CD14-positive monocyte (primary cell): ENCODE measurements at regions not wholly inside any gene's neighbourhood (a gene's known extent, or its start where the extent isn't known, plus 50 kb on each side); places are given as distances from the start of the nearest gene placed in this dataset.

ENCODE experiments used
- DNase-seq, 3 donors: peaks; one replicate each; pipeline ENCODE4 v3.0.0-alpha.2; 2011 to 2022
- H2AFZ ChIP-seq: 2 replicates; pipeline ENCODE4 v1.6.0; 2012; ENCODE audit warnings: mild to moderate bottlenecking, low read depth, low read length, inconsistent platforms; ENCODE audit not compliant: insufficient read depth, poor library complexity, severe bottlenecking
- H3K27ac ChIP-seq, 2 donors: 1 replicate in 1 of 2; 2 replicates in 1 of 2; pipeline ENCODE4 v1.5.1; 2012 to 2013; ENCODE audit warnings: low read length in 2 of 2, control low read depth in 1 of 2, inconsistent platforms in 1 of 2, low read depth in 1 of 2, mild to moderate bottlenecking in 1 of 2
- H3K27me3 ChIP-seq, 2 donors: one replicate each; pipeline versions ENCODE4 v1.6.0 to v1.6.1; 2011 to 2013; ENCODE audit warnings: low read length in 2 of 2; ENCODE audit not compliant: control insufficient read depth in 2 of 2, insufficient read depth in 2 of 2
- H3K36me3 ChIP-seq, 2 donors: replicated peaks in 1 of 2; 1 replicate in 1 of 2; 2 replicates in 1 of 2; pipeline versions ENCODE4 v1.5.1 to v1.6.1; 2012 to 2013; ENCODE audit warnings: low read length in 2 of 2, control low read depth in 1 of 2, inconsistent platforms in 1 of 2, mild to moderate bottlenecking in 1 of 2; ENCODE audit not compliant: insufficient read depth in 2 of 2, control insufficient read depth in 1 of 2
- H3K4me1 ChIP-seq, 2 donors: 1 replicate in 1 of 2; 2 replicates in 1 of 2; pipeline versions ENCODE4 v1.5.1 to v1.6.1; 2012 to 2013; ENCODE audit warnings: low read length in 2 of 2, control low read depth in 1 of 2, inconsistent platforms in 1 of 2, mild to moderate bottlenecking in 1 of 2, moderate library complexity in 1 of 2; ENCODE audit not compliant: insufficient read depth in 2 of 2, control insufficient read depth in 1 of 2
- H3K4me2 ChIP-seq: replicated peaks from 2 replicates; pipeline ENCODE3; 2012; ENCODE audit warnings: low read length, moderate library complexity, mild to moderate bottlenecking; ENCODE audit not compliant: poor library complexity, severe bottlenecking; ENCODE audit errors: extremely low read depth
- H3K4me3 ChIP-seq, 3 experiments: fragments of 200-600 bp in 1 of 3; sonication (generic) in 1 of 3; replicated peaks in 1 of 3; 1 replicate in 2 of 3; 2 replicates in 1 of 3; pipeline ENCODE4 v1.5.1; 2011 to 2013; ENCODE audit warnings: low read length in 3 of 3, mild to moderate bottlenecking in 3 of 3, control low read depth in 2 of 3, low read depth in 2 of 3, inconsistent platforms in 1 of 3, moderate library complexity in 1 of 3
- H3K79me2 ChIP-seq: 2 replicates; pipeline ENCODE4 v1.6.0; 2012; ENCODE audit warnings: mild to moderate bottlenecking, control low read depth, inconsistent platforms, low read length, moderate library complexity; ENCODE audit not compliant: insufficient read depth
- H3K9ac ChIP-seq: 2 replicates; pipeline ENCODE4 v1.6.0; 2017; ENCODE audit warnings: low read length, mild to moderate bottlenecking; ENCODE audit not compliant: insufficient read depth, poor library complexity, severe bottlenecking
- H3K9me3 ChIP-seq, 2 donors: replicated peaks in 1 of 2; 1 replicate in 1 of 2; 2 replicates in 1 of 2; pipeline versions ENCODE4 v1.5.1 to v1.6.1; 2012 to 2013; ENCODE audit warnings: low read length in 2 of 2, control low read depth in 1 of 2; ENCODE audit not compliant: control insufficient read depth in 1 of 2, insufficient read depth in 1 of 2
- H4K20me1 ChIP-seq: 2 replicates; pipeline ENCODE4 v1.6.0; 2012; ENCODE audit warnings: mild to moderate bottlenecking, low read length, control low read depth, moderate library complexity; ENCODE audit not compliant: insufficient read depth
- H3K27ac Mint-ChIP-seq, 7 donors: one replicate each; pipeline ENCODE4 v1.8.0; 2020; ENCODE audit warnings: mild to moderate bottlenecking in 7 of 7, mixed read lengths in 7 of 7, moderate library complexity in 6 of 7, inconsistent platforms in 2 of 7
- H3K27me3 Mint-ChIP-seq, 3 donors: one replicate each; pipeline ENCODE4 v1.8.0; 2021 to 2022; ENCODE audit warnings: low read depth in 3 of 3, mild to moderate bottlenecking in 3 of 3, mixed read lengths in 3 of 3, moderate library complexity in 3 of 3, inconsistent platforms in 1 of 3
- H3K36me3 Mint-ChIP-seq, 2 donors: one replicate each; pipeline ENCODE4 v1.8.0; 2020; ENCODE audit warnings: mixed read lengths in 2 of 2, inconsistent platforms in 1 of 2, mild to moderate bottlenecking in 1 of 2
- H3K4me1 Mint-ChIP-seq: one replicate; pipeline ENCODE4 v1.8.0; 2020; ENCODE audit warnings: mild to moderate bottlenecking, mixed read lengths
- H3K4me3 Mint-ChIP-seq, 2 donors: one replicate each; pipeline ENCODE4 v1.8.0; 2020; ENCODE audit warnings: mild to moderate bottlenecking in 2 of 2, mixed read lengths in 2 of 2, moderate library complexity in 1 of 2
- H3K9me3 Mint-ChIP-seq, 7 donors: one replicate each; pipeline ENCODE4 v1.8.0; 2020 to 2022; ENCODE audit warnings: mixed read lengths in 7 of 7, mild to moderate bottlenecking in 6 of 7, moderate library complexity in 6 of 7, inconsistent platforms in 2 of 7
- WGBS: methylation state at CpG from one replicate; pipeline ENCODE4 v1.1.5; 2013; ENCODE audit warnings: missing lambda C conversion rate; ENCODE audit not compliant: insufficient coverage; 5-methylcytosine and 5-hydroxymethylcytosine counted together
- intact Hi-C, 2 donors: fragments of 100-400 bp; cut with micrococcal nuclease; formaldehyde crosslinking; loops; one replicate each; pipeline versions ENCODE4 v1.15.0 to v1.15.1; 2023
- TF ChIP-seq, protein P1 (sequence below): fragments of 200-600 bp; IDR thresholded peaks from one replicate; pipeline ENCODE4 v1.8.0; 2022; ENCODE audit warnings: antibody characterized with exemption, mild to moderate bottlenecking

GRCh38 chr4:156690572-156690971 lies 281.0 kb downstream of the PDGFC start:
- Mint-ChIP-seq H3K36me3 (no peaks in the 10 kb centered on the region), H3K9me3 (peaks cover 0 to 2% (median 0%) of the 10 kb centered on the region in 7 donors), H3K27ac (no peak overlapping the region), H3K4me3 (no peak overlapping the region), H3K27me3 (no peaks in the 10 kb centered on the region), H3K4me1 (no peaks in the 10 kb centered on the region)
- Histone ChIP-seq H3K4me1 (no peaks in the 10 kb centered on the region), H3K27ac (no peak overlapping the region), H3K27me3 (no peaks in the 10 kb centered on the region), H3K9me3 (no peaks in the 10 kb centered on the region), H3K9ac (no peak overlapping the region), H3K4me2 (no peak overlapping the region), H2AFZ (no peak overlapping the region), H3K79me2 (no peaks in the 10 kb centered on the region), H4K20me1 (no peaks in the 10 kb centered on the region), H3K36me3 (no peaks in the 10 kb centered on the region), H3K4me3 (no peak overlapping the region)
- TF ChIP-seq, protein P1, sequence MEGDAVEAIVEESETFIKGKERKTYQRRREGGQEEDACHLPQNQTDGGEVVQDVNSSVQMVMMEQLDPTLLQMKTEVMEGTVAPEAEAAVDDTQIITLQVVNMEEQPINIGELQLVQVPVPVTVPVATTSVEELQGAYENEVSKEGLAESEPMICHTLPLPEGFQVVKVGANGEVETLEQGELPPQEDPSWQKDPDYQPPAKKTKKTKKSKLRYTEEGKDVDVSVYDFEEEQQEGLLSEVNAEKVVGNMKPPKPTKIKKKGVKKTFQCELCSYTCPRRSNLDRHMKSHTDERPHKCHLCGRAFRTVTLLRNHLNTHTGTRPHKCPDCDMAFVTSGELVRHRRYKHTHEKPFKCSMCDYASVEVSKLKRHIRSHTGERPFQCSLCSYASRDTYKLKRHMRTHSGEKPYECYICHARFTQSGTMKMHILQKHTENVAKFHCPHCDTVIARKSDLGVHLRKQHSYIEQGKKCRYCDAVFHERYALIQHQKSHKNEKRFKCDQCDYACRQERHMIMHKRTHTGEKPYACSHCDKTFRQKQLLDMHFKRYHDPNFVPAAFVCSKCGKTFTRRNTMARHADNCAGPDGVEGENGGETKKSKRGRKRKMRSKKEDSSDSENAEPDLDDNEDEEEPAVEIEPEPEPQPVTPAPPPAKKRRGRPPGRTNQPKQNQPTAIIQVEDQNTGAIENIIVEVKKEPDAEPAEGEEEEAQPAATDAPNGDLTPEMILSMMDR: no peak
- no CpG with 5 or more reads among the region's 2 CpGs for WGBS
- intact Hi-C loops: no loop called here
- DNase-seq: no peak

DNA sequence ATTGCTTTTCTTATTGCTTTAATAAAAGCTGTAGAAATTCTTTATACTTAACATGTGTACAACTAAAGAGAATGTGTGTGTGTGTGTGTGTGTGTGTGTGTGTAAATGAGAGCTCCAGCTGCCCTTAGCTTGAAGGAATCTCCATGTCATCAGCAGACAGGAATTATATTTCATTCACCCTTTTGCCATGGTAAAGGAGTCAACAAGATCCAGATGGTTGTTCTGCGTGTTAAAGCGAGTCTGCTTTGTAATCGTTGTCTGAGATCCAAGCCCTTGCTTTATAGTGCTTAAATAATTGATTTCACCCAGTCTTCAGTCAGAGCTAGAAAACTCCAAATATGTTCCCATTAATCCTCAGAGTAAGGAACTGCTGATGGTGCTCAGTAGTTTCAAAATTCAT lies 285.5 kb downstream of the PDGFC start:
- WGBS: no CpG with 5 or more reads among the region's 3 CpGs
- DNase-seq: no peak
- H3K9ac ChIP-seq: no peak overlapping the region
- no peaks in the 10 kb centered on the region for H3K36me3 ChIP-seq
- H3K4me3 ChIP-seq: no peak overlapping the region
- H3K27ac Mint-ChIP-seq: no peak overlapping the region
- no peaks in the 10 kb centered on the region for H3K79me2 ChIP-seq
- no peak overlapping the region for H3K4me2 ChIP-seq
- no peak overlapping the region for H2AFZ ChIP-seq
- H3K27me3 Mint-ChIP-seq: no peaks in the 10 kb centered on the region
- H3K27ac ChIP-seq: no peak overlapping the region
- H3K4me1 ChIP-seq: no peaks in the 10 kb centered on the region
- no peaks in the 10 kb centered on the region for H3K27me3 ChIP-seq
- TF ChIP-seq, protein P1: no peak
- H3K9me3 ChIP-seq: no peaks in the 10 kb centered on the region
- no peak overlapping the region for H3K4me3 Mint-ChIP-seq
- peaks cover 0 to 4% (median 0%) of the 10 kb centered on the region in 7 donors for H3K9me3 Mint-ChIP-seq
- intact Hi-C loops: no loop called here
- no peaks in the 10 kb centered on the region for H3K36me3 Mint-ChIP-seq
- no peaks in the 10 kb centered on the region for H4K20me1 ChIP-seq
- no peaks in the 10 kb centered on the region for H3K4me1 Mint-ChIP-seq
